Upper lobe of left lung (tissue), 6 donors: ENCODE measurements at regions not wholly inside any gene's neighbourhood (a gene's known extent, or its start where the extent isn't known, plus 50 kb on each side); places are given as distances from the start of the nearest gene placed in this dataset.

Experiments used
- ATAC-seq, 2 donors: fragments of 200-7000 bp; cut with Tn5 transposase; one replicate each; pipeline ENCODE4 v1.9.1; 2022; ENCODE audit warnings: mild to moderate bottlenecking in 2 of 2, moderate library complexity in 2 of 2; ENCODE audit not compliant: low FRiP score in 2 of 2
- DNase-seq, 2 donors: peaks; one replicate each; pipeline ENCODE4 v3.0.0-alpha.2; 2019 to 2020
- H3K27ac ChIP-seq, 4 donors: fragments of 200-600 bp; sonication (generic); one replicate each; pipeline ENCODE4 v1.5.1; 2016 to 2019
- H3K27me3 ChIP-seq, 4 donors: fragments of 200-600 bp; sonication (generic); one replicate each; pipeline ENCODE4 v1.5.1; 2017 to 2019
- H3K36me3 ChIP-seq, 4 donors: fragments of 200-600 bp; sonication (generic); one replicate each; pipeline ENCODE4 v1.5.1; 2016 to 2019
- H3K4me1 ChIP-seq, 4 donors: fragments of 200-600 bp; sonication (generic); one replicate each; pipeline ENCODE4 v1.5.1; 2018 to 2019
- H3K4me3 ChIP-seq, 4 donors: fragments of 200-600 bp; sonication (generic); one replicate each; pipeline ENCODE4 v1.5.1; 2017 to 2019; ENCODE audit warnings: mild to moderate bottlenecking in 2 of 4, moderate library complexity in 1 of 4
- H3K9me3 ChIP-seq, 4 donors: fragments of 200-600 bp; sonication (generic); one replicate each; pipeline ENCODE4 v1.5.1; 2018 to 2019
- EP300 ChIP-seq, 4 donors: sonication (generic); formaldehyde crosslinking; IDR thresholded peaks; one replicate each; pipeline ENCODE4 v1.5.1; 2017; ENCODE audit warnings: antibody characterized with exemption in 4 of 4, control low read depth in 2 of 4
- POLR2A ChIP-seq, 4 donors: fragments of 450-650 bp; IDR thresholded peaks; one replicate each; pipeline ENCODE4 v1.5.1; 2016 to 2017; ENCODE audit warnings: antibody characterized with exemption in 4 of 4, mild to moderate bottlenecking in 2 of 4
- POLR2AphosphoS5 ChIP-seq, 2 donors: sonication (generic); formaldehyde crosslinking; IDR thresholded peaks; one replicate each; pipeline ENCODE4 v1.5.1; 2017; ENCODE audit warnings: antibody characterized with exemption in 2 of 2
- WGBS, 2 donors: methylation state at CpG; one replicate each; pipeline ENCODE4 v1.1.5; 2017 to 2018; 5-methylcytosine and 5-hydroxymethylcytosine counted together
- TF ChIP-seq, protein P1 (sequence below), 6 experiments: fragments of 450-650 bp in 4 of 6; fragments of 200-600 bp in 2 of 6; sonication (generic) in 2 of 6; IDR thresholded peaks; one replicate each; pipeline ENCODE4 v1.5.1; 2016 to 2019; ENCODE audit warnings: antibody characterized with exemption in 6 of 6
- donor health status: DM: no; HTN: no; CAD: no; lungs with moderate emphysema.
- donor health status: DM: no; HTN: yes; CAD: no; lungs with severe emphysema.

DNA sequence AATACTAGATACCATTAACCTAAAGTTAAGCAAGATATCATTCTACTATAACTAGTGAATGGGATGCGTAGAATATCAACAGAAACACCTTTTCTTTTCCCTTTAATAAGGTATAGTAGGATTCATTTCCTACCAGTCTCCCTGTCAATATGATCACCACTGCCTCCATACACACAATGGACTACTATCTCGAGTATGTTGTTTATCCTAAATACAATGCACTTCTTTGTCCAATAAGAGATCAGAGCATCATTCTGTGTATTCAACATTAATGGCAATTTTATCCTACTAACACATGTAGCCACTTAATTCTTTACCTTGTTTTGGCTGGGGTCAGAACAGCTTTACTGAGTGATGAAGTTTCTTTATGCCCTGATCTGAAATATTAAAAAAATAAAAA, 276.3 kb downstream of the TFEC start:
- Histone ChIP-seq H3K4me3 (no peak overlapping the region), H3K36me3 (no peaks in the 10 kb centered on the region), H3K4me1 (no peaks in the 10 kb centered on the region), H3K27me3 (no peaks in the 10 kb centered on the region), H3K27ac (no peak overlapping the region), H3K9me3 (no peaks in the 10 kb centered on the region)
- no peak for DNase-seq
- TF ChIP-seq EP300 (IDR thresholded peaks at IDR 0.05) (no peak), POLR2AphosphoS5 (IDR thresholded peaks at IDR 0.05) (no peak), POLR2A (IDR thresholded peaks at IDR 0.05) (no peak)
- TF ChIP-seq, protein P1, sequence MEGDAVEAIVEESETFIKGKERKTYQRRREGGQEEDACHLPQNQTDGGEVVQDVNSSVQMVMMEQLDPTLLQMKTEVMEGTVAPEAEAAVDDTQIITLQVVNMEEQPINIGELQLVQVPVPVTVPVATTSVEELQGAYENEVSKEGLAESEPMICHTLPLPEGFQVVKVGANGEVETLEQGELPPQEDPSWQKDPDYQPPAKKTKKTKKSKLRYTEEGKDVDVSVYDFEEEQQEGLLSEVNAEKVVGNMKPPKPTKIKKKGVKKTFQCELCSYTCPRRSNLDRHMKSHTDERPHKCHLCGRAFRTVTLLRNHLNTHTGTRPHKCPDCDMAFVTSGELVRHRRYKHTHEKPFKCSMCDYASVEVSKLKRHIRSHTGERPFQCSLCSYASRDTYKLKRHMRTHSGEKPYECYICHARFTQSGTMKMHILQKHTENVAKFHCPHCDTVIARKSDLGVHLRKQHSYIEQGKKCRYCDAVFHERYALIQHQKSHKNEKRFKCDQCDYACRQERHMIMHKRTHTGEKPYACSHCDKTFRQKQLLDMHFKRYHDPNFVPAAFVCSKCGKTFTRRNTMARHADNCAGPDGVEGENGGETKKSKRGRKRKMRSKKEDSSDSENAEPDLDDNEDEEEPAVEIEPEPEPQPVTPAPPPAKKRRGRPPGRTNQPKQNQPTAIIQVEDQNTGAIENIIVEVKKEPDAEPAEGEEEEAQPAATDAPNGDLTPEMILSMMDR (IDR thresholded peaks at IDR 0.05) = no peak
- ATAC-seq = no peak
- WGBS, 2 donors = 80 to 81% methylated on average over 2 of the region's 2 CpGs

DNA sequence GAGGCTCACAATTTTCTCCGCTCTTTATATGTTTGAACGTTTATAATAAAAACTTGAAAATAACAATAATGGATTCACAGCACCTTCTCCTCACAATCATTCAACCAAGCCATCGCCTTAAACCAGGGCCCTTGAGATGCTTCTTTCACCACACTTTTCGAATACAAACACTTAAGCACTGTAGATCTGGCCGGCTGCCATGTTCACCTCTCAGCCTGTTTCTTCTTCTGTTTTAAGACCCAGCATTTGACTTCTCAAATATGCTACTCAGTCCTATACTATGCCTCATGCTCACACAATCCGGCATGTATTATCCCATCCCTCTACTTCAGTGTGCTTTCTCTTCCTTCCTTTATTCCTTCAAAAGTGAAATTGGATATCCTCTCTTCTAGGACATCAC, 280.6 kb downstream of the TFEC start:
- H3K27ac ChIP-seq = no peak overlapping the region
- no peaks in the 10 kb centered on the region for H3K36me3 ChIP-seq
- DNase-seq = peak in 1 of 2 donors; percentile 80
- H3K27me3 ChIP-seq = no peaks in the 10 kb centered on the region
- no peak for ATAC-seq
- TF ChIP-seq EP300 (IDR thresholded peaks at IDR 0.05) = no peak
- no peak for TF ChIP-seq POLR2AphosphoS5 (IDR thresholded peaks at IDR 0.05)
- TF ChIP-seq POLR2A (IDR thresholded peaks at IDR 0.05) = no peak
- TF ChIP-seq, protein P1 (IDR thresholded peaks at IDR 0.05) = no peak
- no peak overlapping the region for H3K4me3 ChIP-seq
- H3K9me3 ChIP-seq = no peaks in the 10 kb centered on the region
- no peaks in the 10 kb centered on the region for H3K4me1 ChIP-seq
- 53 to 70% methylated on average over 6 of the region's 6 CpGs for WGBS, 2 donors

DNA sequence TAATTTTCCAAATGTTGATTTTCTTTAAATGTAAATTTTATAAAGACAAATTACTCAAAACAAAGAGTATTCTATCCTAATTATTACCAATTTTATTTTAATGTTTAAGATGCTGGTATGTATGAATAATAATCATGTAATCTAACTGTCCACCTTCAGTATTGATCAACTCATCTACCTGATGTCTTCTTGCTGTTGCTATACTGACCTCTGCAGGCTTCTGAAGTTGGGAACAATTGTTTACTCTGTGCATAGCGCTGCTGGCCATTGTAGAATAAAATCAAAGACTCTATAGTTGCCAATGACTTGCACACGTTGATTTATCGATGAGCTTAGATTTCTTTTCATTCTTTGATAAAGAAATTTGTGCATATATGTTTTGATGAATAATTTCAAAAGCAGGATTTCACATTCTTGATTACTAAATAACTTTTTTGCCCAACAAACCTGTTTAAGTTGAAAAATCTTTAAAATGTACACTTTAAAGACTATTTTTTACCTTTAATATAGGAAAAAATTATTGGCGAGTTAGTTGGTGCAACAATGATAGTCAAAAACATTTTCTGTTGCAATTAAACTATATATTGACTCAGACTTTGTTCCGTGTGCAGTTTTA, 282.3 kb downstream of the TFEC start:
- Histone ChIP-seq H3K4me1 (no peaks in the 10 kb centered on the region), H3K27ac (no peak overlapping the region), H3K36me3 (no peaks in the 10 kb centered on the region), H3K9me3 (no peaks in the 10 kb centered on the region), H3K4me3 (no peak overlapping the region), H3K27me3 (no peaks in the 10 kb centered on the region)
- TF ChIP-seq, protein P1 (IDR thresholded peaks at IDR 0.05) = no peak
- TF ChIP-seq EP300 (IDR thresholded peaks at IDR 0.05) = no peak
- TF ChIP-seq POLR2AphosphoS5 (IDR thresholded peaks at IDR 0.05) = no peak
- no peak for TF ChIP-seq POLR2A (IDR thresholded peaks at IDR 0.05)
- no peak for ATAC-seq
- no peak for DNase-seq
- 74 to 75% methylated on average over 5 of the region's 5 CpGs for WGBS, 2 donors

DNA sequence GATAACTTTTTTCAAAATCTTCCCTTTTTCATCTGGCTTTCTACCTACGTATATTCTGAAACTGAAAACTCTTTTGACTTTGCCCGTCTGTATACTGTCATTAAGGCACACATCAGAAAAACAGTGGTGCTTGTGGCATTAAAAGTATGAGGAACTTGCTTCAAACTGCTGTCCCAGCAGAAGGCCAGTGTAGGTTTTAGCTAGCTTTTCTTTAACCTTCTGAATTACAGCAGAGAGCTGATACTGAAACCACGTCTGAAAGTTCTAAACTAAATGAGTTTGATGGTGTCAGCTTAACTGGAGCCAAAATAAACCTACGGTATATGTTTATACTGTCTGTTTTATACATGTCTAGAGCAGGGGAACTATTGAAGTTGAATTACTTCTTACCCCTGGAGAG, 283.4 kb downstream of the TFEC start:
- Histone ChIP-seq H3K4me3 (no peak overlapping the region), H3K9me3 (no peaks in the 10 kb centered on the region), H3K27ac (no peak overlapping the region), H3K4me1 (no peaks in the 10 kb centered on the region), H3K36me3 (no peaks in the 10 kb centered on the region), H3K27me3 (no peaks in the 10 kb centered on the region)
- WGBS, 2 donors = 43 to 45% methylated on average over 4 of the region's 4 CpGs
- TF ChIP-seq POLR2A (IDR thresholded peaks at IDR 0.05) (no peak), EP300 (IDR thresholded peaks at IDR 0.05) (no peak), POLR2AphosphoS5 (IDR thresholded peaks at IDR 0.05) (no peak)
- TF ChIP-seq, protein P1 (IDR thresholded peaks at IDR 0.05) = no peak
- DNase-seq (no peak), ATAC-seq (no peak)

DNA sequence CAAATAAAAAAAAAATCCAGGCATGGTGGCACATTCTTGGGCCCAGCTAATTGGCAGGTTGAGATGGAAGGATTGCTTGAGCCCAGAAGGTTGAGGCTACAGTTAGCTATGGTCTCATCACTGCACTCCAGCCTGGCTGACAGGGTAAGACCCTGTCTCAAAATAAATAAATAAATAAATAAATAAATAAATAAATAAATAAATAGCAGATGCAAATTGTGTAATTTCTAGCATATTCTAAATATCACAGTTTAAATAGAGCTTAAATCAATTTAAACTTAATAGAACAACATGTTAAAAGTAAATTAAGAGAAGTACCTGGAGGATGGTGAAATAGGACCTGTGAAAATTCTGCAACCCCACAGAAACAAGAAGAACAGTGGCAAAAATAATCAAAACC, 290.5 kb downstream of the TFEC start:
- H3K4me3 ChIP-seq = no peak overlapping the region
- no peak overlapping the region for H3K27ac ChIP-seq
- DNase-seq (no peak), ATAC-seq (no peak)
- no peaks in the 10 kb centered on the region for H3K4me1 ChIP-seq
- H3K9me3 ChIP-seq = no peaks in the 10 kb centered on the region
- no peaks in the 10 kb centered on the region for H3K36me3 ChIP-seq
- H3K27me3 ChIP-seq = no peaks in the 10 kb centered on the region
- TF ChIP-seq, protein P1 (IDR thresholded peaks at IDR 0.05) = no peak
- TF ChIP-seq POLR2AphosphoS5 (IDR thresholded peaks at IDR 0.05) (no peak), EP300 (IDR thresholded peaks at IDR 0.05) (no peak), POLR2A (IDR thresholded peaks at IDR 0.05) (no peak)
